ENCODE measurements at regions not wholly inside any gene's neighbourhood (a gene's known extent, or its start where the extent isn't known, plus 50 kb on each side); places are given as distances from the start of the nearest gene placed in this dataset.
A peak's percentile ranks its signal among the peaks of the same experiment; 100 is the strongest.

DNA sequence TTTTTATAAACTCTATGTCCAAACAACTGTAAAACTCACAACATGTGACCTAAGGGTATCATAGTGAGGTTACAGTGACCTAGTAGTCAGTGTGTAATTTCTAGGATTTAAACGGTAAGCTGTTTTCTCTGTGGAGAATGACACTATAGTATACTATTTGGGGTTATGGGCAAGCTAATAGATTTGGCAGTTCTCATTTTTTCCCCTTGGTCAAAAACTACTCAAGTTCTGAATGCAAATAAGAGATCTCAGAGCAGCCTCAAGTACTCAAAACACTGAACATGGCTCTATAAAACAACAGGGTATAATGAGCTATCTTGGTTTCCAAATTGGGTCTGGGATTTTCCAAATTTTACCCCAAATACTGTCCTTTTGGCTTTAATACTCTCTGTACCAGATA, 88.5 kb upstream of the HMCN1 start:
- no peak for DNase-seq (ENCODE audit: low spot score)
- FAIRE-seq = no peak

GRCh38 chr1:185645162-185645640, 89.0 kb upstream of the HMCN1 start:
- DNase-seq (ENCODE audit: low spot score) = no peak

GRCh38 chr1:185644531-185644930, 89.7 kb upstream of the HMCN1 start:
- no peak for FAIRE-seq
- DNase-seq (ENCODE audit: low spot score) = peak; percentile 40

More at GRCh38 chr1:185645162-185645640, 89.0 kb upstream of the HMCN1 start:
- FAIRE-seq = no peak

- no peak for FAIRE-seq
- no peak for DNase-seq (ENCODE audit: low spot score)
These were observed 97.3 kb upstream of the HMCN1 start for GRCh38 chr1:185636848-185637247.

DNA sequence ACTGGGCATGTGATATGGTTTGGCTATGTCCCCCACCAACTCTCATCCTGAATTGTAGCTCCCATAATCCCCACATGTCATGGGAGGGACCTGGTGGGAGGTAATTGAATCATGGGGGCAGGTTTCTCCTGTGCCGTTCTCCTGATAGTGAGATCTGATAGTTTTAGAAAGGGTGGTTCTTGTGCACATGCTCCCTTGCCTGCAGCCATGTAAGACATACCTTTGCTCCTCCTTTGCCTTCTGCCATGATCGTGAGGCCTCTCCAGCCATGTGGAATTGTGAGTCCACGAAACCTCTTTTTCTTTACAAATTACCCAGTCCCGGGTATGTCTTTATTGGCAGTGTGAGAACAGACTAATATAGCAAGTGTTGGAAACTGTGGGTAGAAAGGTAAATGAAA, 99.5 kb upstream of the HMCN1 start:
- DNase-seq (ENCODE audit: low spot score) (no peak), FAIRE-seq (no peak)

- no peak for DNase-seq (ENCODE audit: low spot score)
These were observed 101.3 kb upstream of the HMCN1 start for GRCh38 chr1:185632659-185633423.

DNA sequence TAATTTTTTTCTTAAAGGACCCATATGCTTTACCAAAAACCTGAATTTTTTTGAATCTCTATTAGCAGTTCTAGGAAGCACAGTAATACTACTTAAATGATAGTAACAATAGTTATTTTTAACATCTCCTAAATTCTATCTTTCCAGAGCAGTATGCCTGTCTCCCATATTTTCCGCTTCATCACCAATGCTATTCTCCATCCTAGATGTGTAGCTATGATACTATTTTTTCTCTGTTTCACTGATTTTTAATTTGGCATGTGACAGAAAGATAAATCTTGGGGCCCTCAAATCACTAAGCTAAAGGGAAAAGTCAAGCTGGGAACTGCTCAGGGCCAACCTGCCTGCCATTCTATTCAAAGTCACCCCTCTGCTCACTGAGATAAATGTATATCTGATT, 102.3 kb upstream of the HMCN1 start:
- DNase-seq (ENCODE audit: low spot score) (no peak), FAIRE-seq (no peak)

More at GRCh38 chr1:185632659-185633423, 101.3 kb upstream of the HMCN1 start:
- no peak for FAIRE-seq

GRCh38 chr1:185627761-185628501, 106.3 kb upstream of the HMCN1 start:
- no peak for DNase-seq (ENCODE audit: low spot score)
- FAIRE-seq = no peak

- no peak for DNase-seq (ENCODE audit: low spot score)
- FAIRE-seq = no peak
These were observed 107.0 kb upstream of the HMCN1 start for GRCh38 chr1:185627171-185627570.

DNA sequence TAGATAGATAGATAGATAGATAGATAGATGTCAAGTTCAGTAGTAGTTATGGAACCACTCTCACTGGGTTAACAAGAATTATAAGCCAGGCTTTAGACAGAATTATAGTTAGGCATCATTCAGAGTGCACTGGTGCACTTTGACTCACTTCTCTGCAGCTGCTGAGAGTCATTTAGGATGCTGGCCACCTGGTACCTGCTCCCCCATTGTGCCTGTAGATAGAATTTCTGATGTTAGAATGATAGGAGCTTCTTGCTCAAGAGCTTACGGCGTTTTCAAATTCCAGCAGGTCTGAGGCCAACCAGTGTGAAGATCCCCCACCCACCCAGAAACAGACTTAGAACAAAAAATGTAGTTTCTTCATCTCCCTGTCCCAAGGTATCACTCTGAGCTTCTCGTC, 107.8 kb upstream of the HMCN1 start:
- FAIRE-seq = no peak

DNA sequence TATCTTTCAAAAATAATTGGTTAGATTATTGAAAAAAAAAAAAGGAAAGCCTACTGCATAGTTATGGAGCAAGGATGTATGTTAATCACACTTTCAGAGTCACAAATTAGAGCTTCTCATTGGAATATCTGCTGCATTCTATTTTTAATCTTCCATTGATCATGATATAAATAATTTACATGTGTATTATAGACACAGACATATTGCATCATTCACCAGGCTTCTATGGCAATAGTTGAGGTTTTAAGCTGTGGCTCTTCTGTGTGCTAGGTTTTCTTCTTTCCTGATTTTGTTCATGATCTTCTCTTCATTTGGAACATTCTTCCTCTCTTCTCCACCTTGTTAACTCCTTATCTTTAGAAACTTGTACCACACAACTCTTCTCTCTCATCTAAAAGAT, 123.2 kb upstream of the HMCN1 start:
- FAIRE-seq = no peak
- no peak for DNase-seq (ENCODE audit: low spot score)

More for the DNA sequence above, 107.8 kb upstream of the HMCN1 start:
- no peak for DNase-seq (ENCODE audit: low spot score)

- DNase-seq (ENCODE audit: low spot score) (no peak), FAIRE-seq (no peak)
These were observed 126.0 kb upstream of the HMCN1 start for GRCh38 chr1:185608177-185608576.

GRCh38 chr1:185603158-185603557, 131.0 kb upstream of the HMCN1 start:
- no peak for DNase-seq (ENCODE audit: low spot score)
- FAIRE-seq = no peak

DNA sequence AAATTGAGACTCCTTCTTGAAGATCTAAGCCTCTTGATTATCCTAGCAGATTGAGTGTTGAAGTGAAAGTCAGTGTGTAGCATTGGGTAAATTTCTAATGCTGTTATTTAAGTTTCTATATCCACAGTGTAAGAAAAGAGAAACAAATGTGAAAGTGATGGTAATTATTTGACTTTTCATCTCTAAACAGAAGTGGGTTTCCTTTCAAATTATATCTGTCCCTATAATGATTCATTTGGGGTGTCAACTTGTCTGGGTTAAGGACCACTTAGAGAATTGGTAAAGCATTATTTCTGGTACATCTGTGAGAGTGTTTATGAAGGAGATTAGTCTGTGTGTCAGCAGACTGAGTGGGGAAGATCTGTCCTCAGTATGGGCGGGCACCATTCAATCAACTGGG, 133.0 kb upstream of the HMCN1 start:
- DNase-seq (ENCODE audit: low spot score) (no peak), FAIRE-seq (no peak)

DNA sequence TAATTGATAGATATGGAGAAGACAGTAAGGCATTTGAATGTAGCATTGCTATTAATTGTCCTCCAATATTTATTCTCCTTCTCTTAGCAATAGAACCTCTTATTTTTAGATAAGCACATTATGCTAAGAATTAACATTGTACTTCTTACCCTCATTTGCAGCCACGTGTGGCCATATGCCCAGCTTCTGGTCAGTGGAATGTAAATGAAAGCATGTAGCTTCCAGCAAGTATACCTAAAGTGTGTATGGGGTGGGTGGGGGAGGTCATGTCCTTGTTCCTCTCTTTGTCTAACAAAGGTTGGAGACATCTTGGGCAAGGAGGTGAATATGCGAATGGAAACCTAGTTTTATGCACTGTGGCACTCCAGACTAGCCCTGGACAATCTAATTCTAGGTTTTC, 133.6 kb upstream of the HMCN1 start:
- FAIRE-seq = no peak
- DNase-seq (ENCODE audit: low spot score) = no peak

GRCh38 chr1:185598332-185598731, 135.9 kb upstream of the HMCN1 start:
- DNase-seq (ENCODE audit: low spot score) = no peak
- FAIRE-seq = no peak

GRCh38 chr1:185595835-185596667, 138.1 kb upstream of the HMCN1 start:
- DNase-seq (ENCODE audit: low spot score) = peak; percentile 30
- peak; percentile 7 for FAIRE-seq

DNA sequence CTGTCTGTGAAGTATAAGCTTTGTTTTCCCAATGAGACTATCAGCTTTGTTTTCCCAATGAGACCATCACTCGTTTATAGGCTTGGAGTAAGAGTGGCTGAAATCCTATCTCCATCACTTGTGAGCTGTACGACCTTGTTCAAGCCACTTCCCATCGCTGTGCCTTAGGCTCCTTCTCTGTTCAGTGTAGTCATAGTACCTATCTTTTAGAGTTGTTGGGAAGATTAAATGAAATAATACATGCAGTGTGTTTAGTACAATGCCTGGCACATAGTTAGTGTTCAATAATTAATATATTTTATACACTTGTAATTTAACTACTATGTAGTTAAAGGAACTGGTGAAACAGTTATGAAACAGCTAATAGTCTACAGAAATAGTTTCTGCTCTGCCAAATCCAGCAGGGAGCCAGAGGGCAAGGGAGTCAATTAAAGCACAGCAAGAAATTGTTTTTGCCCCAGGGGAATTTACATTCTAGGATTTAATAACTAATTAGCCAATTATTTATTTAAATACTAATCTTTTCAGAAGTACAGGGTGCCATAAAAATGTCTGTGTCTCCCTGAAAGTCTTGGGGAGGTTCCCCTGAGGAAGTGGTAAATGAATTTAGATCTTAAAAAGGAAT, 139.3 kb upstream of the HMCN1 start:
- no peak for FAIRE-seq
- no peak for DNase-seq (ENCODE audit: low spot score)

- DNase-seq (ENCODE audit: low spot score) (no peak), FAIRE-seq (no peak)
These were observed 140.9 kb upstream of the HMCN1 start for GRCh38 chr1:185593271-185593670.

DNA sequence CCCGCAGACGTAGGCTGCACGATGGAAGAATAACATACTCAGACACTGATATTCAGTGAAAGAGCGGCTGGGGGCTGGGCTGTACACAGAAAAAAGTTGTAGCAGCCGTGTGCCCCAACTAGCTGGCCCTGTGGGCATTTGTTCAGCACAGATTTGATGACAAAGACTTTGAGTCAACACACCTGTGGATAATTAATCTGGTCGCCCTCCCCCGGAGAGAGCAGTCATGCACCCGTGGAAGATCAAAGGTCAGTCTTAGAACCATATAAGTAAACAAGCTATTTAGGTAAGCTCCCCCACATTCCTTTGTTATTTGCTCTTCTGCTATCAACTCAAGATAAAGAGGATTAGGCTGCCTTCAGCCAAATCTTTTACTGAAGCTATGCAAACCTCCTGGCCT, 148.4 kb upstream of the HMCN1 start:
- peak; percentile 57 for DNase-seq (ENCODE audit: low spot score)
- FAIRE-seq = no peak

DNA sequence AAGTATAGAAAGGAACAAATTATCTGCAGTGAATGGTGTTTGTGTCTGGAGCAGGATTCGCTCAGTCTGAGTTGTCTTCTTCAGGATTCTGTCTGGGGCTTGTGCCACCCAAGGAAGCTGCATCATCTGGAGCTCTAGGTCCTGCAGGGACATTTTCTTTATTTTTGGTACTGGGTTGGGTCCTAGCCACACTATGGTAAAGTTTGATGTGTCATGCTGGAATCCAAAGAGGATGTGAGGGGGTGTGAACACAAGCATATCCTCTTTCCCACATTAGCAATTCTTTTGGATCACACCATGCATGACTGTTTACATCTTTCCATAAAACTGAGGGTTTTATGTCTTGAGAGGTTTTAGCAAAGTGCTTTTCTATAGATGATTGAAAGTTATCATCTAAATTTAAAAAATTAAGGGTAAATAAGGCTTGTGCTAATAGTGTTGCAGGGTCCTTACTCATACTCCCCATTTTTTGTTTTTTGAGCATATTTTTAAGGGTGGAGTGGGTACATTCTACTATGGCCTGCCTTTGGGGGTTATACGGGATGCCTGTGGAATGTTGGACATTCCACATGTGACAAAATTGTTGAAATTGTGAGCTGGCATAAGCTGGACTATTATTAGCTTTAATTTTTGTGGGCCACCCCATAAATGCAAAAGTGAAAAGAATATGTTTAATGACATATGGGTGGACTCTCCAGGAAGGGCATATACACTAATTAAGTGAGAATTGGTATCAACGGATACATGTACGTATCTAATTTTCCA, 152.0 kb upstream of the HMCN1 start:
- no peak for DNase-seq (ENCODE audit: low spot score)
- FAIRE-seq = no peak
